IMR-90 (cell line): ENCODE measurements at regions not wholly inside any gene's neighbourhood (a gene's known extent, or its start where the extent isn't known, plus 50 kb on each side); places are given as distances from the start of the nearest gene placed in this dataset.

Experiments used
- ATAC-seq: fragments of 200-7000 bp; cut with Tn5 transposase; 2 replicates; pipeline ENCODE4 v1.9.1; 2020; ENCODE audit warnings: low read depth, mild to moderate bottlenecking, moderate library complexity
- BruUV-seq: library from RNA; stranded (reverse); fragments of 400-500 nt; replicated peaks from 2 replicates; lab custom pipeline; 2021; lab: Mats Ljungman, UMichigan
- CTCF ChIA-PET: fragments of 300-600 bp; formaldehyde crosslinking; extraction: SDS; loops from one replicate; lab custom pipeline; 2021; ENCODE audit warnings: antibody characterized with exemption; lab: Yijun Ruan, JAX
- POLR2A ChIA-PET: fragments of 300-600 bp; sonication (Branson Sonifier 250); formaldehyde crosslinking; loops from one replicate; lab custom pipeline; 2022; ENCODE audit warnings: antibody characterized with exemption; ENCODE audit not compliant: unreplicated experiment; lab: Charles Lee
- DNase-seq: peaks from one replicate; pipeline ENCODE4 v3.0.0; 2013
- H2AFZ ChIP-seq: replicated peaks from 2 replicates; pipeline ENCODE3; 2013; ENCODE audit warnings: low read length, mild to moderate bottlenecking; ENCODE audit not compliant: poor library complexity
- H2AK5ac ChIP-seq: 2 replicates; pipeline ENCODE4 v1.6.1; 2013; ENCODE audit warnings: low read depth, low read length, inconsistent platforms
- H2AK9ac ChIP-seq: replicated peaks from 2 replicates; pipeline ENCODE3; 2013; ENCODE audit warnings: mild to moderate bottlenecking, low read depth, low read length, moderate library complexity; ENCODE audit not compliant: poor library complexity
- H2BK120ac ChIP-seq: 2 replicates; pipeline ENCODE4 v1.6.1; 2013; ENCODE audit warnings: low read depth, low read length, inconsistent platforms
- H2BK15ac ChIP-seq: 3 replicates; pipeline ENCODE4 v1.6.1; 2013; ENCODE audit warnings: low read depth, low read length, inconsistent platforms
- H2BK20ac ChIP-seq: 2 replicates; pipeline ENCODE4 v1.6.1; 2013; ENCODE audit warnings: low read depth, mild to moderate bottlenecking, inconsistent platforms, low read length, moderate library complexity
- H2BK5ac ChIP-seq: 2 replicates; pipeline ENCODE4 v1.6.1; 2013; ENCODE audit warnings: mild to moderate bottlenecking, low read depth, low read length, inconsistent platforms; ENCODE audit not compliant: poor library complexity, severe bottlenecking
- H3K14ac ChIP-seq: replicated peaks from 2 replicates; pipeline ENCODE4 v1.6.1; 2013; ENCODE audit warnings: low read depth, low read length, inconsistent platforms
- H3K18ac ChIP-seq: 2 replicates; pipeline ENCODE4 v1.6.1; 2013; ENCODE audit warnings: low read depth, low read length, control low read depth
- H3K23ac ChIP-seq: 2 replicates; pipeline ENCODE4 v1.6.1; 2013; ENCODE audit warnings: low read depth, low read length, inconsistent platforms
- H3K27ac ChIP-seq: 2 replicates; pipeline ENCODE4 v1.5.1; 2013; ENCODE audit warnings: mild to moderate bottlenecking, control low read depth, low read length; ENCODE audit not compliant: insufficient read depth
- H3K27me3 ChIP-seq: 2 replicates; pipeline ENCODE4 v1.6.1; 2013; ENCODE audit warnings: low read length; ENCODE audit not compliant: control insufficient read depth, insufficient read depth
- H3K36me3 ChIP-seq: 2 replicates; pipeline ENCODE4 v1.6.1; 2013; ENCODE audit warnings: low read length, mixed read lengths; ENCODE audit not compliant: control insufficient read depth, insufficient read depth
- H3K4ac ChIP-seq: 2 replicates; pipeline ENCODE4 v1.6.1; 2013; ENCODE audit warnings: low read depth, low read length, inconsistent platforms
- H3K4me1 ChIP-seq: 2 replicates; pipeline ENCODE4 v1.6.1; 2013; ENCODE audit warnings: low read length, mixed read lengths; ENCODE audit not compliant: control insufficient read depth, insufficient read depth
- H3K4me2 ChIP-seq: 2 replicates; pipeline ENCODE4 v1.6.1; 2013; ENCODE audit warnings: low read depth, mild to moderate bottlenecking, control low read depth, low read length, moderate library complexity
- H3K4me3 ChIP-seq: 2 replicates; pipeline ENCODE4 v1.5.1; 2013; ENCODE audit warnings: low read depth, mild to moderate bottlenecking, control low read depth, low read length, moderate library complexity; ENCODE audit not compliant: insufficient read depth
- H3K56ac ChIP-seq: 2 replicates; pipeline ENCODE4 v1.6.1; 2013; ENCODE audit warnings: low read length, inconsistent platforms; ENCODE audit not compliant: insufficient read depth; ENCODE audit errors: extremely low read depth
- H3K79me1 ChIP-seq, 2 experiments: 2 replicates each; pipeline ENCODE4 v1.6.1; 2013; ENCODE audit warnings: low read length in 2 of 2, inconsistent platforms in 1 of 2, low read depth in 1 of 2
- H3K9ac ChIP-seq: 2 replicates; pipeline ENCODE4 v1.6.1; 2013; ENCODE audit warnings: low read depth, low read length, control low read depth
- H3K9me1 ChIP-seq: 2 replicates; pipeline ENCODE4 v1.6.1; 2013; ENCODE audit warnings: low read length, inconsistent platforms; ENCODE audit not compliant: insufficient read depth
- H3K9me3 ChIP-seq: 2 replicates; pipeline ENCODE4 v1.6.1; 2013; ENCODE audit warnings: low read length; ENCODE audit not compliant: control insufficient read depth, insufficient read depth
- H4K20me1 ChIP-seq: 2 replicates; pipeline ENCODE4 v1.6.1; 2013; ENCODE audit warnings: low read length, inconsistent platforms; ENCODE audit not compliant: insufficient read depth
- H4K5ac ChIP-seq: 2 replicates; pipeline ENCODE4 v1.6.1; 2013; ENCODE audit warnings: mild to moderate bottlenecking, low read depth, low read length, control low read depth
- H4K8ac ChIP-seq, 2 experiments: 2 replicates each; pipeline ENCODE4 v1.6.1; 2013; ENCODE audit warnings: low read depth in 2 of 2, low read length in 2 of 2, control low read depth in 1 of 2, inconsistent platforms in 1 of 2
- H4K91ac ChIP-seq: 2 replicates; pipeline ENCODE4 v1.6.1; 2013; ENCODE audit warnings: low read depth, low read length, inconsistent platforms; ENCODE audit not compliant: insufficient read depth
- CEBPB ChIP-seq: IDR thresholded peaks from 2 replicates; pipeline ENCODE4 v1.6.1; 2012; ENCODE audit warnings: low read depth, low read length, improper control_type of control experiment
- POLR2A ChIP-seq: IDR thresholded peaks from 2 replicates; pipeline ENCODE4 v1.6.1; 2012; ENCODE audit warnings: mild to moderate bottlenecking, low read depth, low read length
- WGBS, 2 experiments: methylation state at CpG; one replicate each; pipeline versions ENCODE4 v1.1.5 to v1.1.7; 2013; ENCODE audit warnings: missing lambda C conversion rate in 2 of 2; ENCODE audit not compliant: insufficient read length in 1 of 2; ENCODE audit errors: extremely low coverage in 2 of 2; 5-methylcytosine and 5-hydroxymethylcytosine counted together
- dilution Hi-C: fragments of 300-500 bp; cut with HindIII; formaldehyde crosslinking; loops from one replicate; pipeline ENCODE4 v1.14.3; 2018; ENCODE audit warnings: low sequenced_read_pairs; ENCODE audit not compliant: unreplicated experiment
- in situ Hi-C: fragments of 300-500 bp; cut with MboI; formaldehyde crosslinking; loops from 3 replicates; pipeline ENCODE4 v1.14.3; 2019; ENCODE audit warnings: low sequenced_read_pairs, inconsistent platforms, mixed read lengths
- intact Hi-C: fragments of 100-400 bp; cut with micrococcal nuclease; formaldehyde crosslinking; loops from 2 replicates; pipeline ENCODE4 v1.10.0; 2022

DNA sequence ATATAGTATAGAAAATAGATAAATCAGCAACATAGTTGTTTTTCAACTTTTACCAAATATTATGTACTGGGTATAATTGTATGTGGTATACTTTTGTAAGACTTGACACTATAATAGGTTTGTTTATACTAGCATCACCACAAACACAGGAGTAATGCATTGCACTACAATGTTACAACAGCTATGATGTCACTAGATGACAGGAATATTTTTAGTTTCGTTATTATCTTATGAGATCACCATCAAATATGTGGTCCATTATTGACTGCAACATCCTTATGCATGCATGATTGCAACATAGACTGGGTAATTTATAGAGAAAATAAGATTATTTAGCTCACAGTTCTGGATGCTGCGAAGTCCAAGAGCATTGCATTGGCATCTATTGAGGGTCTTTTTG is 678.4 kb upstream of the ZNF804A start:
- Histone ChIP-seq H2AK9ac (no peak overlapping the region), H4K8ac (no peak overlapping the region), H3K4me1 (no peaks in the 10 kb centered on the region), H3K14ac (no peak overlapping the region), H3K4me3 (no peak overlapping the region), H3K23ac (no peak overlapping the region), H2BK120ac (no peak overlapping the region), H2BK20ac (no peak overlapping the region), H4K91ac (no peak overlapping the region), H2BK5ac (no peak overlapping the region), H2AK5ac (no peak overlapping the region), H4K5ac (no peak overlapping the region), H3K4me2 (no peak overlapping the region), H3K9me1 (no peaks in the 10 kb centered on the region), H3K36me3 (no peaks in the 10 kb centered on the region), H3K79me1 (no peaks in the 10 kb centered on the region), H4K20me1 (no peaks in the 10 kb centered on the region), H3K4ac (no peak overlapping the region), H2BK15ac (no peak overlapping the region), H3K56ac (no peak overlapping the region), H3K18ac (no peak overlapping the region), H3K27ac (no peak overlapping the region), H2AFZ (no peak overlapping the region), H3K9ac (no peak overlapping the region), H3K9me3 (0 out of 2 replicates have a peak, but pooled peaks cover 2% of the 10 kb centered on the region), H3K27me3 (no peaks in the 10 kb centered on the region)
- no TSS peak for BruUV-seq
- TF ChIP-seq CEBPB: 0 out of 2 replicates have a peak, but pooled peaks have one; percentile 15
- no peak for TF ChIP-seq POLR2A
- no CpG with 5 or more reads among the region's 2 CpGs for WGBS, 2 experiments
- in situ Hi-C loops (no loop called here), dilution Hi-C loops (no loop called here), intact Hi-C loops (no loop called here)
- CTCF ChIA-PET: no interaction called here
- POLR2A ChIA-PET: no interaction called here
- no peak for ATAC-seq
- DNase-seq: no peak
